ENCODE measurements at regions not wholly inside any gene's neighbourhood (a gene's known extent, or its start where the extent isn't known, plus 50 kb on each side); places are given as distances from the start of the nearest gene placed in this dataset.

- no peaks in the 10 kb centered on the region for H3K79me2 ChIP-seq (ENCODE audit: control insufficient read depth, insufficient read depth, low read length)
- no peak overlapping the region for H3K9ac ChIP-seq (ENCODE audit: low read length)
- H3K4ac ChIP-seq (ENCODE audit: low read depth, low read length), result no peak overlapping the region
- no peak overlapping the region for H4K8ac ChIP-seq (ENCODE audit: low read depth, low read length)
- no peaks in the 10 kb centered on the region for H3K79me1 ChIP-seq (ENCODE audit: low read length)
- H2AK5ac ChIP-seq (ENCODE audit: low read length), result no peak overlapping the region
- no peak overlapping the region for H3K27ac ChIP-seq (ENCODE audit: low read depth, low read length)
- no peaks in the 10 kb centered on the region for H3K4me1 ChIP-seq (ENCODE audit: control insufficient read depth, low read depth, low read length)
- no peak overlapping the region for H3K23ac ChIP-seq (ENCODE audit: low read length)
- H3K4me2 ChIP-seq (ENCODE audit: low read length), result no peak overlapping the region
- H3K4me3 ChIP-seq (ENCODE audit: low read length), result no peak overlapping the region
- no peaks in the 10 kb centered on the region for H3K36me3 ChIP-seq (ENCODE audit: control insufficient read depth, insufficient read depth, low read length)
- H3K27me3 ChIP-seq (ENCODE audit: insufficient read depth, low read length, poor library complexity), result no peaks in the 10 kb centered on the region
- no peak overlapping the region for H3K56ac ChIP-seq (ENCODE audit: low read length)
- no peak overlapping the region for H2BK5ac ChIP-seq (ENCODE audit: low read length)
- H2BK15ac ChIP-seq (replicated peaks; ENCODE audit: low read depth), result no peak overlapping the region
- DNase-seq, result peak; percentile 60
- no peak overlapping the region for H3K18ac ChIP-seq (ENCODE audit: low read length)
- WGBS (ENCODE audit: extremely low coverage, insufficient coverage, low lambda C conversion rate), result no CpG with 5 or more reads among the region's 3 CpGs
- no peak overlapping the region for H2BK120ac ChIP-seq (ENCODE audit: low read depth, low read length)
- H4K5ac ChIP-seq (ENCODE audit: low read length), result no peak overlapping the region
These were observed 202.5 kb upstream of the ASCC3 start for GRCh38 chr6:101083533-101084175.

GRCh38 chr6:101085327-101085726 lies 204.2 kb upstream of the ASCC3 start:
- Histone ChIP-seq H2BK5ac (ENCODE audit: low read length) (no peak overlapping the region), H3K27ac (ENCODE audit: low read depth, low read length) (no peak overlapping the region), H4K8ac (ENCODE audit: low read depth, low read length) (no peak overlapping the region), H2BK120ac (ENCODE audit: low read depth, low read length) (no peak overlapping the region), H3K4me3 (ENCODE audit: low read length) (no peak overlapping the region), H4K5ac (ENCODE audit: low read length) (no peak overlapping the region), H3K79me2 (ENCODE audit: control insufficient read depth, insufficient read depth, low read length) (no peaks in the 10 kb centered on the region), H3K23ac (ENCODE audit: low read length) (no peak overlapping the region), H3K4me2 (ENCODE audit: low read length) (no peak overlapping the region), H3K18ac (ENCODE audit: low read length) (no peak overlapping the region), H3K79me1 (ENCODE audit: low read length) (no peaks in the 10 kb centered on the region), H3K4ac (ENCODE audit: low read depth, low read length) (no peak overlapping the region), H2AK5ac (ENCODE audit: low read length) (no peak overlapping the region), H2BK15ac (replicated peaks; ENCODE audit: low read depth) (no peak overlapping the region), H3K4me1 (ENCODE audit: control insufficient read depth, low read depth, low read length) (no peaks in the 10 kb centered on the region), H3K9ac (ENCODE audit: low read length) (no peak overlapping the region), H3K56ac (ENCODE audit: low read length) (no peak overlapping the region), H3K36me3 (ENCODE audit: control insufficient read depth, insufficient read depth, low read length) (no peaks in the 10 kb centered on the region), H3K27me3 (ENCODE audit: insufficient read depth, low read length, poor library complexity) (no peaks in the 10 kb centered on the region)
- peak; percentile 19 for DNase-seq
- no CpG with 5 or more reads among the region's 3 CpGs for WGBS (ENCODE audit: extremely low coverage, insufficient coverage, low lambda C conversion rate)

- no CpG with 5 or more reads among the region's 1 CpG for WGBS (ENCODE audit: extremely low coverage, insufficient coverage, low lambda C conversion rate)
- no peak overlapping the region for H3K4ac ChIP-seq (ENCODE audit: low read depth, low read length)
- no peak overlapping the region for H3K56ac ChIP-seq (ENCODE audit: low read length)
- no peak overlapping the region for H3K27ac ChIP-seq (ENCODE audit: low read depth, low read length)
- H2BK5ac ChIP-seq (ENCODE audit: low read length), result no peak overlapping the region
- H2BK120ac ChIP-seq (ENCODE audit: low read depth, low read length), result no peak overlapping the region
- no peaks in the 10 kb centered on the region for H3K4me1 ChIP-seq (ENCODE audit: control insufficient read depth, low read depth, low read length)
- no peak overlapping the region for H3K4me2 ChIP-seq (ENCODE audit: low read length)
- DNase-seq, result peak; percentile 63
- H3K4me3 ChIP-seq (ENCODE audit: low read length), result no peak overlapping the region
- no peak overlapping the region for H2BK15ac ChIP-seq (replicated peaks; ENCODE audit: low read depth)
- no peak overlapping the region for H3K23ac ChIP-seq (ENCODE audit: low read length)
- H2AK5ac ChIP-seq (ENCODE audit: low read length), result no peak overlapping the region
- H3K79me1 ChIP-seq (ENCODE audit: low read length), result no peaks in the 10 kb centered on the region
- H3K9ac ChIP-seq (ENCODE audit: low read length), result no peak overlapping the region
- no peaks in the 10 kb centered on the region for H3K36me3 ChIP-seq (ENCODE audit: control insufficient read depth, insufficient read depth, low read length)
- H4K8ac ChIP-seq (ENCODE audit: low read depth, low read length), result no peak overlapping the region
- H3K79me2 ChIP-seq (ENCODE audit: control insufficient read depth, insufficient read depth, low read length), result no peaks in the 10 kb centered on the region
- H3K27me3 ChIP-seq (ENCODE audit: insufficient read depth, low read length, poor library complexity), result no peaks in the 10 kb centered on the region
- H3K18ac ChIP-seq (ENCODE audit: low read length), result no peak overlapping the region
- H4K5ac ChIP-seq (ENCODE audit: low read length), result no peak overlapping the region
These were observed 205.3 kb upstream of the ASCC3 start for GRCh38 chr6:101086473-101086872.

- Histone ChIP-seq H3K4ac (ENCODE audit: low read depth, low read length) (no peak overlapping the region), H3K4me1 (ENCODE audit: control insufficient read depth, low read depth, low read length) (no peaks in the 10 kb centered on the region), H3K4me2 (ENCODE audit: low read length) (no peak overlapping the region), H2BK120ac (ENCODE audit: low read depth, low read length) (no peak overlapping the region), H3K79me2 (ENCODE audit: control insufficient read depth, insufficient read depth, low read length) (no peaks in the 10 kb centered on the region), H3K27me3 (ENCODE audit: insufficient read depth, low read length, poor library complexity) (no peaks in the 10 kb centered on the region), H4K8ac (ENCODE audit: low read depth, low read length) (no peak overlapping the region), H3K23ac (ENCODE audit: low read length) (no peak overlapping the region), H2BK15ac (replicated peaks; ENCODE audit: low read depth) (no peak overlapping the region), H3K9ac (ENCODE audit: low read length) (no peak overlapping the region), H3K36me3 (ENCODE audit: control insufficient read depth, insufficient read depth, low read length) (no peaks in the 10 kb centered on the region), H2BK5ac (ENCODE audit: low read length) (no peak overlapping the region), H2AK5ac (ENCODE audit: low read length) (no peak overlapping the region), H3K79me1 (ENCODE audit: low read length) (no peaks in the 10 kb centered on the region), H3K56ac (ENCODE audit: low read length) (no peak overlapping the region), H4K5ac (ENCODE audit: low read length) (no peak overlapping the region), H3K4me3 (ENCODE audit: low read length) (no peak overlapping the region), H3K27ac (ENCODE audit: low read depth, low read length) (no peak overlapping the region), H3K18ac (ENCODE audit: low read length) (no peak overlapping the region)
- WGBS (ENCODE audit: extremely low coverage, insufficient coverage, low lambda C conversion rate), result no CpG with 5 or more reads among the region's 2 CpGs
- no peak for DNase-seq
These were observed 207.5 kb upstream of the ASCC3 start for GRCh38 chr6:101088594-101088993.

- H3K4me1 ChIP-seq (ENCODE audit: control insufficient read depth, low read depth, low read length), result no peaks in the 10 kb centered on the region
- no peak overlapping the region for H3K4me3 ChIP-seq (ENCODE audit: low read length)
- no peak overlapping the region for H3K56ac ChIP-seq (ENCODE audit: low read length)
- H4K8ac ChIP-seq (ENCODE audit: low read depth, low read length), result no peak overlapping the region
- H3K27ac ChIP-seq (ENCODE audit: low read depth, low read length), result no peak overlapping the region
- no peak overlapping the region for H3K4me2 ChIP-seq (ENCODE audit: low read length)
- H3K18ac ChIP-seq (ENCODE audit: low read length), result no peak overlapping the region
- H2AK5ac ChIP-seq (ENCODE audit: low read length), result no peak overlapping the region
- H4K5ac ChIP-seq (ENCODE audit: low read length), result no peak overlapping the region
- no peak for DNase-seq
- H3K4ac ChIP-seq (ENCODE audit: low read depth, low read length), result no peak overlapping the region
- H3K79me1 ChIP-seq (ENCODE audit: low read length), result no peaks in the 10 kb centered on the region
- H2BK5ac ChIP-seq (ENCODE audit: low read length), result no peak overlapping the region
- no peaks in the 10 kb centered on the region for H3K36me3 ChIP-seq (ENCODE audit: control insufficient read depth, insufficient read depth, low read length)
- WGBS (ENCODE audit: extremely low coverage, insufficient coverage, low lambda C conversion rate), result no CpG with 5 or more reads among the region's 1 CpG
- H2BK15ac ChIP-seq (replicated peaks; ENCODE audit: low read depth), result no peak overlapping the region
- H3K9ac ChIP-seq (ENCODE audit: low read length), result no peak overlapping the region
- H2BK120ac ChIP-seq (ENCODE audit: low read depth, low read length), result no peak overlapping the region
- H3K23ac ChIP-seq (ENCODE audit: low read length), result no peak overlapping the region
- no peaks in the 10 kb centered on the region for H3K27me3 ChIP-seq (ENCODE audit: insufficient read depth, low read length, poor library complexity)
- H3K79me2 ChIP-seq (ENCODE audit: control insufficient read depth, insufficient read depth, low read length), result no peaks in the 10 kb centered on the region
These were observed 208.5 kb upstream of the ASCC3 start for GRCh38 chr6:101089640-101090039.

GRCh38 chr6:101090281-101090680 lies 209.2 kb upstream of the ASCC3 start:
- Histone ChIP-seq H3K36me3 (ENCODE audit: control insufficient read depth, insufficient read depth, low read length) (no peaks in the 10 kb centered on the region), H3K27me3 (ENCODE audit: insufficient read depth, low read length, poor library complexity) (no peaks in the 10 kb centered on the region), H3K79me2 (ENCODE audit: control insufficient read depth, insufficient read depth, low read length) (no peaks in the 10 kb centered on the region), H3K4me3 (ENCODE audit: low read length) (no peak overlapping the region), H4K5ac (ENCODE audit: low read length) (no peak overlapping the region), H3K79me1 (ENCODE audit: low read length) (no peaks in the 10 kb centered on the region), H3K56ac (ENCODE audit: low read length) (no peak overlapping the region), H3K4me1 (ENCODE audit: control insufficient read depth, low read depth, low read length) (no peaks in the 10 kb centered on the region), H2BK15ac (replicated peaks; ENCODE audit: low read depth) (no peak overlapping the region), H3K18ac (ENCODE audit: low read length) (no peak overlapping the region), H3K27ac (ENCODE audit: low read depth, low read length) (no peak overlapping the region), H3K4me2 (ENCODE audit: low read length) (no peak overlapping the region), H3K23ac (ENCODE audit: low read length) (no peak overlapping the region), H4K8ac (ENCODE audit: low read depth, low read length) (no peak overlapping the region), H3K9ac (ENCODE audit: low read length) (no peak overlapping the region), H3K4ac (ENCODE audit: low read depth, low read length) (no peak overlapping the region), H2BK120ac (ENCODE audit: low read depth, low read length) (no peak overlapping the region), H2AK5ac (ENCODE audit: low read length) (no peak overlapping the region), H2BK5ac (ENCODE audit: low read length) (no peak overlapping the region)
- DNase-seq, result no peak
